Fibroblast of lung (primary cell): ENCODE measurements at regions not wholly inside any gene's neighbourhood (a gene's known extent, or its start where the extent isn't known, plus 50 kb on each side); places are given as distances from the start of the nearest gene placed in this dataset.

Source experiments
- CTCF ChIP-seq, 2 donors: IDR thresholded peaks in 1 of 2; conservative IDR thresholded peaks in 1 of 2; 1 replicate in 1 of 2; 2 replicates in 1 of 2; pipeline ENCODE4 v1.5.1; 2011 to 2012; ENCODE audit warnings: low read length in 2 of 2, control low read depth in 1 of 2, inconsistent platforms in 1 of 2, low read depth in 1 of 2, mild to moderate bottlenecking in 1 of 2
- EZH2 ChIP-seq: IDR thresholded peaks from 2 replicates; pipeline ENCODE4 v1.5.1; 2012; ENCODE audit warnings: low read length, control low read depth, mild to moderate bottlenecking; ENCODE audit errors: missing control alignments

GRCh38 chr3:109864452-109864851 lies 527.1 kb upstream of the DPPA4 start:
- TF ChIP-seq EZH2 = no peak
- no peak for TF ChIP-seq CTCF (conservative IDR thresholded peaks at IDR 0.05 in 1 of 2, IDR thresholded peaks at IDR 0.05 in 1 of 2; ENCODE audit: low read depth in 1 of 2, low read length in 2 of 2)
